ENCODE measurements at regions not wholly inside any gene's neighbourhood (a gene's known extent, or its start where the extent isn't known, plus 50 kb on each side); places are given as distances from the start of the nearest gene placed in this dataset.

GRCh38 chr3:180278583-180279188 lies 241.9 kb upstream of the PEX5L start:
- H3K27ac ChIP-seq (ENCODE audit: insufficient read depth in 1 of 2, low read depth in 1 of 2, low read length in 2 of 2, poor library complexity in 1 of 2, severe bottlenecking in 2 of 2) = no peak overlapping the region
- no peaks in the 10 kb centered on the region for H3K9me3 ChIP-seq (ENCODE audit: control extremely low read depth in 1 of 5, control insufficient read depth in 4 of 5, insufficient read depth in 2 of 5, low read depth in 1 of 5, low read length in 4 of 5)
- no peak for DNase-seq
- H3K4me1 ChIP-seq (ENCODE audit: control extremely low read depth in 1 of 4, control insufficient read depth in 4 of 4, insufficient read depth in 4 of 4, low read length in 3 of 4) = no peaks in the 10 kb centered on the region
- ChIA-PET POLR2A (no interaction called here), CTCF (no interaction called here)
- H3K27me3 ChIP-seq (replicated peaks in 2 of 5; ENCODE audit: control insufficient read depth in 4 of 5, insufficient read depth in 5 of 5, low read length in 4 of 5) = no peaks in the 10 kb centered on the region
- no peaks in the 10 kb centered on the region for H3K36me3 ChIP-seq (ENCODE audit: control insufficient read depth in 4 of 4, insufficient read depth in 4 of 4, low read length in 3 of 4)
- H3K4me3 ChIP-seq (ENCODE audit: control insufficient read depth in 1 of 7, extremely low read depth in 1 of 7, insufficient read depth in 4 of 7, low read depth in 2 of 7, low read length in 6 of 7) = no peak overlapping the region
- 88% methylated on average over 1 of the region's 2 CpGs for WGBS (ENCODE audit: insufficient coverage)

- Histone ChIP-seq H3K27me3 (replicated peaks in 2 of 5; ENCODE audit: control insufficient read depth in 4 of 5, insufficient read depth in 5 of 5, low read length in 4 of 5) (no peaks in the 10 kb centered on the region), H3K4me1 (ENCODE audit: control extremely low read depth in 1 of 4, control insufficient read depth in 4 of 4, insufficient read depth in 4 of 4, low read length in 3 of 4) (no peaks in the 10 kb centered on the region), H3K9me3 (ENCODE audit: control extremely low read depth in 1 of 5, control insufficient read depth in 4 of 5, insufficient read depth in 2 of 5, low read depth in 1 of 5, low read length in 4 of 5) (no peaks in the 10 kb centered on the region), H3K36me3 (ENCODE audit: control insufficient read depth in 4 of 4, insufficient read depth in 4 of 4, low read length in 3 of 4) (no peaks in the 10 kb centered on the region), H3K27ac (ENCODE audit: insufficient read depth in 1 of 2, low read depth in 1 of 2, low read length in 2 of 2, poor library complexity in 1 of 2, severe bottlenecking in 2 of 2) (no peak overlapping the region), H3K4me3 (ENCODE audit: control insufficient read depth in 1 of 7, extremely low read depth in 1 of 7, insufficient read depth in 4 of 7, low read depth in 2 of 7, low read length in 6 of 7) (no peak overlapping the region)
- CTCF ChIA-PET = no interaction called here
- whole genome bisulfite sequencing (ENCODE audit: insufficient coverage) = 86% methylated on average over 1 of the region's 1 CpG
- no peak for DNase-seq
- POLR2A ChIA-PET = no interaction called here
These were observed 243.8 kb upstream of the PEX5L start for GRCh38 chr3:180280555-180280954.

- POLR2A ChIA-PET = no interaction called here
- no peaks in the 10 kb centered on the region for H3K9me3 ChIP-seq (ENCODE audit: control extremely low read depth in 1 of 5, control insufficient read depth in 4 of 5, insufficient read depth in 2 of 5, low read depth in 1 of 5, low read length in 4 of 5)
- no peaks in the 10 kb centered on the region for H3K36me3 ChIP-seq (ENCODE audit: control insufficient read depth in 4 of 4, insufficient read depth in 4 of 4, low read length in 3 of 4)
- no peak overlapping the region for H3K4me3 ChIP-seq (ENCODE audit: control insufficient read depth in 1 of 7, extremely low read depth in 1 of 7, insufficient read depth in 4 of 7, low read depth in 2 of 7, low read length in 6 of 7)
- no peaks in the 10 kb centered on the region for H3K4me1 ChIP-seq (ENCODE audit: control extremely low read depth in 1 of 4, control insufficient read depth in 4 of 4, insufficient read depth in 4 of 4, low read length in 3 of 4)
- H3K27ac ChIP-seq (ENCODE audit: insufficient read depth in 1 of 2, low read depth in 1 of 2, low read length in 2 of 2, poor library complexity in 1 of 2, severe bottlenecking in 2 of 2) = no peak overlapping the region
- H3K27me3 ChIP-seq (replicated peaks in 2 of 5; ENCODE audit: control insufficient read depth in 4 of 5, insufficient read depth in 5 of 5, low read length in 4 of 5) = no peaks in the 10 kb centered on the region
- CTCF ChIA-PET = no interaction called here
- no peak for DNase-seq
These were observed 245.6 kb upstream of the PEX5L start for GRCh38 chr3:180282386-180282785.

GRCh38 chr3:180283251-180283650 lies 246.5 kb upstream of the PEX5L start:
- H3K4me1 ChIP-seq (ENCODE audit: control extremely low read depth in 1 of 4, control insufficient read depth in 4 of 4, insufficient read depth in 4 of 4, low read length in 3 of 4) = no peaks in the 10 kb centered on the region
- no peaks in the 10 kb centered on the region for H3K36me3 ChIP-seq (ENCODE audit: control insufficient read depth in 4 of 4, insufficient read depth in 4 of 4, low read length in 3 of 4)
- H3K9me3 ChIP-seq (ENCODE audit: control extremely low read depth in 1 of 5, control insufficient read depth in 4 of 5, insufficient read depth in 2 of 5, low read depth in 1 of 5, low read length in 4 of 5) = no peaks in the 10 kb centered on the region
- DNase-seq = no peak
- H3K27ac ChIP-seq (ENCODE audit: insufficient read depth in 1 of 2, low read depth in 1 of 2, low read length in 2 of 2, poor library complexity in 1 of 2, severe bottlenecking in 2 of 2) = no peak overlapping the region
- POLR2A ChIA-PET = no interaction called here
- CTCF ChIA-PET = no interaction called here
- 81% methylated on average over 2 of the region's 3 CpGs for WGBS (ENCODE audit: insufficient coverage)
- no peak overlapping the region for H3K4me3 ChIP-seq (ENCODE audit: control insufficient read depth in 1 of 7, extremely low read depth in 1 of 7, insufficient read depth in 4 of 7, low read depth in 2 of 7, low read length in 6 of 7)
- no peaks in the 10 kb centered on the region for H3K27me3 ChIP-seq (replicated peaks in 2 of 5; ENCODE audit: control insufficient read depth in 4 of 5, insufficient read depth in 5 of 5, low read length in 4 of 5)

GRCh38 chr3:180284331-180285110 lies 247.8 kb upstream of the PEX5L start:
- no peaks in the 10 kb centered on the region for H3K9me3 ChIP-seq (ENCODE audit: control extremely low read depth in 1 of 5, control insufficient read depth in 4 of 5, insufficient read depth in 2 of 5, low read depth in 1 of 5, low read length in 4 of 5)
- H3K36me3 ChIP-seq (ENCODE audit: control insufficient read depth in 4 of 4, insufficient read depth in 4 of 4, low read length in 3 of 4) = no peaks in the 10 kb centered on the region
- H3K4me1 ChIP-seq (ENCODE audit: control extremely low read depth in 1 of 4, control insufficient read depth in 4 of 4, insufficient read depth in 4 of 4, low read length in 3 of 4) = no peaks in the 10 kb centered on the region
- no peak overlapping the region for H3K4me3 ChIP-seq (ENCODE audit: control insufficient read depth in 1 of 7, extremely low read depth in 1 of 7, insufficient read depth in 4 of 7, low read depth in 2 of 7, low read length in 6 of 7)
- no peak for DNase-seq
- CTCF ChIA-PET = no interaction called here
- WGBS (ENCODE audit: insufficient coverage) = no CpG with 5 or more reads among the region's 2 CpGs
- POLR2A ChIA-PET = no interaction called here
- no peak overlapping the region for H3K27ac ChIP-seq (ENCODE audit: insufficient read depth in 1 of 2, low read depth in 1 of 2, low read length in 2 of 2, poor library complexity in 1 of 2, severe bottlenecking in 2 of 2)
- no peaks in the 10 kb centered on the region for H3K27me3 ChIP-seq (replicated peaks in 2 of 5; ENCODE audit: control insufficient read depth in 4 of 5, insufficient read depth in 5 of 5, low read length in 4 of 5)

- H3K4me3 ChIP-seq (ENCODE audit: control insufficient read depth in 1 of 7, extremely low read depth in 1 of 7, insufficient read depth in 4 of 7, low read depth in 2 of 7, low read length in 6 of 7) = no peak overlapping the region
- ChIA-PET POLR2A (no interaction called here), CTCF (no interaction called here)
These were observed 251.0 kb upstream of the PEX5L start for GRCh38 chr3:180287703-180288102.

GRCh38 chr3:180288816-180289215 lies 252.1 kb upstream of the PEX5L start:
- ChIA-PET POLR2A (no interaction called here), CTCF (no interaction called here)
- H3K9me3 ChIP-seq (ENCODE audit: control extremely low read depth in 1 of 5, control insufficient read depth in 4 of 5, insufficient read depth in 2 of 5, low read depth in 1 of 5, low read length in 4 of 5) = no peaks in the 10 kb centered on the region
- no peaks in the 10 kb centered on the region for H3K4me1 ChIP-seq (ENCODE audit: control extremely low read depth in 1 of 4, control insufficient read depth in 4 of 4, insufficient read depth in 4 of 4, low read length in 3 of 4)
- no peak for DNase-seq
- H3K27me3 ChIP-seq (replicated peaks in 2 of 5; ENCODE audit: control insufficient read depth in 4 of 5, insufficient read depth in 5 of 5, low read length in 4 of 5) = no peaks in the 10 kb centered on the region
- H3K4me3 ChIP-seq (ENCODE audit: control insufficient read depth in 1 of 7, extremely low read depth in 1 of 7, insufficient read depth in 4 of 7, low read depth in 2 of 7, low read length in 6 of 7) = no peak overlapping the region
- H3K27ac ChIP-seq (ENCODE audit: insufficient read depth in 1 of 2, low read depth in 1 of 2, low read length in 2 of 2, poor library complexity in 1 of 2, severe bottlenecking in 2 of 2) = no peak overlapping the region
- WGBS (ENCODE audit: insufficient coverage) = no CpG with 5 or more reads among the region's 2 CpGs
- no peaks in the 10 kb centered on the region for H3K36me3 ChIP-seq (ENCODE audit: control insufficient read depth in 4 of 4, insufficient read depth in 4 of 4, low read length in 3 of 4)

More at GRCh38 chr3:180287703-180288102, 251.0 kb upstream of the PEX5L start:
- H3K36me3 ChIP-seq (ENCODE audit: control insufficient read depth in 4 of 4, insufficient read depth in 4 of 4, low read length in 3 of 4) = no peaks in the 10 kb centered on the region
- no peak for DNase-seq
- H3K27ac ChIP-seq (ENCODE audit: insufficient read depth in 1 of 2, low read depth in 1 of 2, low read length in 2 of 2, poor library complexity in 1 of 2, severe bottlenecking in 2 of 2) = no peak overlapping the region
- no peaks in the 10 kb centered on the region for H3K4me1 ChIP-seq (ENCODE audit: control extremely low read depth in 1 of 4, control insufficient read depth in 4 of 4, insufficient read depth in 4 of 4, low read length in 3 of 4)
- no peaks in the 10 kb centered on the region for H3K27me3 ChIP-seq (replicated peaks in 2 of 5; ENCODE audit: control insufficient read depth in 4 of 5, insufficient read depth in 5 of 5, low read length in 4 of 5)
- no peaks in the 10 kb centered on the region for H3K9me3 ChIP-seq (ENCODE audit: control extremely low read depth in 1 of 5, control insufficient read depth in 4 of 5, insufficient read depth in 2 of 5, low read depth in 1 of 5, low read length in 4 of 5)
